GM10248 (cell line): ENCODE measurements at regions not wholly inside any gene's neighbourhood (a gene's known extent, or its start where the extent isn't known, plus 50 kb on each side); places are given as distances from the start of the nearest gene placed in this dataset.

Source experiments
- CTCF ChIA-PET: fragments of 300-600 bp; sonication (Branson Sonifier 250); formaldehyde crosslinking; extraction: SDS; loops from one replicate; lab custom pipeline; 2021; ENCODE audit warnings: antibody characterized with exemption; lab: Yijun Ruan, JAX
- POLR2A ChIA-PET: fragments of 350-650 bp; sonication (Branson Sonifier 250); formaldehyde crosslinking; extraction: SDS; loops from one replicate; lab custom pipeline; 2020; ENCODE audit warnings: antibody characterized with exemption; lab: Yijun Ruan, JAX
- DNase-seq: peaks from one replicate; pipeline ENCODE4 v3.0.0; 2012; ENCODE audit errors: extremely low spot score
- CTCF ChIP-seq: IDR thresholded peaks from 2 replicates; pipeline ENCODE4 v1.5.1; 2012; ENCODE audit warnings: mild to moderate bottlenecking, low read depth; ENCODE audit errors: extremely low read depth, missing control alignments, control extremely low read depth

- DNase-seq = no peak
- POLR2A ChIA-PET = no interaction called here
- CTCF ChIA-PET = no interaction called here
- TF ChIP-seq CTCF = no peak
Measured at GRCh38 chr2:14322306-14322705, 310.2 kb upstream of the LRATD1 start.

GRCh38 chr2:14324308-14324707 lies 308.2 kb upstream of the LRATD1 start:
- CTCF ChIA-PET = no interaction called here
- no peak for DNase-seq
- TF ChIP-seq CTCF = no peak
- POLR2A ChIA-PET = no interaction called here

GRCh38 chr2:14330884-14331283 lies 301.6 kb upstream of the LRATD1 start:
- TF ChIP-seq CTCF = no peak
- POLR2A ChIA-PET = no interaction called here
- CTCF ChIA-PET = no interaction called here
- no peak for DNase-seq

GRCh38 chr2:14336759-14337382 lies 295.6 kb upstream of the LRATD1 start:
- ChIA-PET CTCF (no interaction called here), POLR2A (no interaction called here)
- no peak for DNase-seq
- no peak for TF ChIP-seq CTCF

- ChIA-PET CTCF (no interaction called here), POLR2A (no interaction called here)
- no peak for DNase-seq
- TF ChIP-seq CTCF = no peak
Measured at GRCh38 chr2:14340703-14341102, 291.8 kb upstream of the LRATD1 start.

GRCh38 chr2:14342313-14342712 lies 290.2 kb upstream of the LRATD1 start:
- ChIA-PET CTCF (interaction anchor here (1.0 to 1.8 kb wide), 2 partner anchors 10 to 30 kb away, joined by 4 read pairs; no protein-coding TSS in a partner anchor), POLR2A (no interaction called here)
- TF ChIP-seq CTCF = no peak
- no peak for DNase-seq

- ChIA-PET POLR2A (no interaction called here), CTCF (no interaction called here)
- DNase-seq = no peak
- no peak for TF ChIP-seq CTCF
Measured at GRCh38 chr2:14344355-14344754, 288.2 kb upstream of the LRATD1 start.
